NOMO-1 (cell line): ENCODE measurements at regions not wholly inside any gene's neighbourhood (a gene's known extent, or its start where the extent isn't known, plus 50 kb on each side); places are given as distances from the start of the nearest gene placed in this dataset.
A peak's percentile ranks its signal among the peaks of the same experiment; 100 is the strongest.
"Not testable (repeated sequence)": the region's sequence is repeated elsewhere in the genome, so short reads cannot be mapped to it uniquely, and the experiment has no call there.

Experiments used
- DNase-seq, 2 experiments: peaks; one replicate each; lab custom pipeline; 2025; ENCODE audit not compliant: unreplicated experiment in 2 of 2; lab: John Stamatoyannopoulos, UW

DNA sequence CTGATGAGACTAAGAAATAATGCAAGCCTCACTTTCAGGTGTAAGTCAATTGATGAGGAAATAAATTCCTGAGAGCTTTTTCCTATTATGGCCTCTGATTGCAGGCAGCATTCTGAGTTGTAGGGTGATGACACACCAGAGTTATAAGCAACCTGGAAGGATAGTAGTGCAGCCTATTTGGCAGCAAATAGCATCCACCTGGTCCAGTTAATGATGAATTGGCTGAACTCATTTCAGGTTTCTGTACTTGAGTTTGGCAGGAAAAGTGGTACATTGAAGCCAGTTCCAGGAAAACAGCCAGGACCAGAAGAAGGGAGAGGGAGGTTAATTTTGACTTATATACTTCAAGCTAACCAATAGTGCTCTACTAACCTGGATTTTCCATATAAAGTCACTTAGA, 316.8 kb downstream of the NAF1 start:
- no peak for DNase-seq

DNA sequence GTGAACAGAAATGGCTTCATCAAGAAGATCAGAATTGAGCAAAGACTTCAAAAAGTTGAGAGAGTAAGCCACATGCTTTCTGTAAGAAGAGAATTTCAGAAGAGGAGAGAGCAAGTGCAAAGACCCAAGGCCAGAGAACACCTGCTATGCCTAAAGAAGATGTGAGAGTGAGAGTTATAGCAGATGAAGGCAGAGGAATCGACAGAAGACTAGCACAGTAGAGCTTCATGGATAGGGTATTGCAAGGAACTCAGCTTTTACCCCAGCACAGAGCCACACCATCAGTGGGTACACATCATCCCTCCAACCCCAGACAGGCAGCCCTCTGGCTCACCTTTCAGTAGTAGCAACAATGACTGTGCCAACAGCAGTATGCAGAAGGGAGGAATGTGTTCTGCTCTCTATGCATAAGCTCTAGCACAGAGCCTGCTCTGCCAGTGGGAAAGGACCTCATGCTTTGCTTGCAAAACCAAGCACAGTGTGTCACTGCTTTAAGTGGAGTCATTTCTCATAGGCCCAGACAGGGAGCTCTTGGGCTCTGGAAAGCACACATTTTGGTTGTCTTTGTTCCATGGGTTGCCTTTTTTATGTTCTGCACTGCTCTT, 318.6 kb downstream of the NAF1 start:
- no peak for DNase-seq

DNA sequence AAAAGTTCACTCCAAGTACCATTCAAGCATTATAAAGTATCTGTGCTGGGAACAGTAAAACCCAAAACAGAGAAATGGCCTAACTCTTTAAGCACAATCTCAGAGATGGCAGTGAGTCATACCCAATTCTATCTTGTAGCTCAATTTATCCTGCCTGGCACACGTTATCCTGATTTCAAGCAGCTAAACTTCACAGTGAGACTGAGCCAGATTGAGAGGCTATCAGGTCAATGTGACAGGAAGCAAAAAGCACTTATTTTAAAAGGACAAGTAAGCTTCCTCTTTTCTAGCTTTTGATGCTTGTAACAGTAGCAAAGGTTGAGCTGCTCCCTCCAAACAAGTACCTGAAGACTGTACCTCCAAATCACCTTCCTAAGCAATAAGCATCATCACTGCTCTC, 324.9 kb downstream of the NAF1 start:
- DNase-seq: peak; percentile 27 to 80

DNA sequence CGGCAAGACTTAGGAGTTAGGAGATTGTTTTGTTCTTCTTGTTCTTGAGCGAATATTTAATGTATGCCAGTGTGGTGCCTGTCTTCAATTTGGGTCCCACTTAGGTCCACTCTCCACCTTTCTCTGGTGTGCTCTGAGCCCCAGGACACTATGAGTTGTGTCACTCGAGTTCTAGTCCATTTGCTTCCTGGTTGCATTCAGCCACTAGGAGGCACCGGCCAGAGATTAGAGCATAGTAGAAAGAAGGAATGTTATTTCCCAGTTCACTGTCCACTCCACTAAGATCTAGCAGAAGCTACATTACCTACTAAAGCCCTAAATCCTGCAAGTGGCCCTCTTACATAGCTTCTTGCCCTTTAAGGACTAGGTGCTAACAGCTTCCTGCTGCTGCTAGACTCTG, 326.9 kb downstream of the NAF1 start:
- DNase-seq: no peak

DNA sequence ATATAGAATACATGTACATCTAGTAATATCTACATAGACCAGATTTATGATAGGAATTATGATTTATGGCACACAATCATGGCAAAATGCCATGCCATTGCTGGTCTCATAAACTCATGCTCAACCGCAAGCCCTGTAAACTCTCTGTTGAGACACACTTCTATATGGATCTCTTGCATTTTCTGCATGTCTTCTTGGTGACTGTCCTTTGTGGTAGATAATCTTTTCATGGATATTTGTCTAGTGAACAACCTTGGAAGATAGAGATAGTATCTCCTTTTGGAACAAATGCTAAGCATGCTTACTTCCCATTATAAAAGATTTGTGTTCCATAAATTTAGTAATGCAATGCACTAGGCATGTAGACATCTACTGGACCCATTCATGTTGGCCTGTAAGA, 328.0 kb downstream of the NAF1 start:
- DNase-seq: no peak

DNA sequence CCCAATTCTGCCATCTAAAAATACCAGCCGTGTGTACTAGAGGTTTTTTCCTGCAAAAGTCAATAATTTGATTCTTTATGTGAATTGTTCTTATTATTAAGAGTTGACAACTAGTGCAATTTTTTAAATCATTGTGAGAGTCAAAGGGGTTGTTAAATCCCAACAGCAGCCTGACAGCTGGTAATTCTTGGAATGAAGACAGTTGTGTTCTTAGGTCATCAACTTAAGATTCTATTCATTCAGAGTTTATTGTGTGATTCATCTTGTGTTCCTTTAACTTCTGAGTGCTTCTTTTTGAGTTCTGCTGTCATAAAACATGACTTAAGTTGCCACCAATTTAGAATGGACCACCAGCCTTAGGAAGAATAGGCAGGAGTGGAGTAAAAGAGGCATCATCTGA, 329.0 kb downstream of the NAF1 start:
- DNase-seq: no peak

DNA sequence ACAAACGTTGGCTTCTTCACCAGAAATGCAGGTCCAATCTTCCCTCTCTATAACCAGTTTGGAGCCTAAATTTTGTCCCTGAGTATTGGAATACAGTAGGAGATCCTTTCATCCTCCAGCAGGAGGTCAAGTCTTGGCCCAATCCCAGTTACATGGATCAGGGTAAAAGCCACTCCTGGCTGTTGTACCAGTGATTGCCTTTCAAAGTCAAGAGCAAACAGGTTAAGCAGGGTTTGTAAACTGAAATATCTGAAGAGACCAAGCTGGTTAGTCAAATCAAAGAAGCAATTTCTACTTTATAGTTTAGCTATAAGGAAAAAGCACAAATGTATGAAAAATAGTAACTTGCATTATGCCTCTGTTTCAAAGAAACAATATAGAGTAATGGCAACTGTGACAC, 329.4 kb downstream of the NAF1 start:
- DNase-seq: no peak

DNA sequence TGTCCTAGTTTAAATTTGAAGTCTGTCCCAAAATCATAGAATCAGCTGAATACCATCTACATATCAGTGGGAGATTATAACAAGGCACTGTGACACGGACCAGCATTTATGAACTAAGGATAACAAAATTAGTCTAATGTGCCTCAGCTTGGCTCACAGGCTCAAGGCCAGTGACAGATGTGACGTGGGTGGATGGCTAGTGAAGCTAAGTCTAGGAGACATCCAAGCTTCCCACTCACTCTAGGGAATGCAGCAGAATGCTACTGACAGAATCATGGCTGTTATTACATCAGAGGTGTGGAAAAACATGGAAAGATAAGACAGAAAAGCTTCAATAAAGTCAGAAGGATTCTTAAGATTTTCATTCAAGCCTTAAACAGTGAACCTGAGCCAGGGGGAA, 329.9 kb downstream of the NAF1 start:
- no peak for DNase-seq

DNA sequence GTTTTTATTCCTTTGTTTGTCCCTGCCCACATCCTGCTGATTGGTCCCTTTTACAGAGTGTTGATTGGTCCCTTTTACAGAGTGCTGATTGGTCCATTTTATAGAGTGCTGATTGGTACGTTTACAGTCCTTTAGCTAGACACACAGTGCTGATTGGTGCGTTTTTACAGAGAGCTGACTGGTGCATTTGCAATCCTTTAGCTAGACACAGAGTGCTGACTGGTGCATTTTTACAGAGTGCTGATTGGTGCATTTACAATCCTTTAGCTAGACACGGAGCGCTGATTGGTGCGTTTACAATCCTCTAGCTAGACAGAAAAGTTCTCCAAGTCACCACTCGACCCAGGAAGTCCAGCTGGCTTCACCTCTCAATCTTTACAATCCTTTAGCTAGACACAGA, 330.4 kb downstream of the NAF1 start:
- DNase-seq: not testable (repeated sequence)

DNA sequence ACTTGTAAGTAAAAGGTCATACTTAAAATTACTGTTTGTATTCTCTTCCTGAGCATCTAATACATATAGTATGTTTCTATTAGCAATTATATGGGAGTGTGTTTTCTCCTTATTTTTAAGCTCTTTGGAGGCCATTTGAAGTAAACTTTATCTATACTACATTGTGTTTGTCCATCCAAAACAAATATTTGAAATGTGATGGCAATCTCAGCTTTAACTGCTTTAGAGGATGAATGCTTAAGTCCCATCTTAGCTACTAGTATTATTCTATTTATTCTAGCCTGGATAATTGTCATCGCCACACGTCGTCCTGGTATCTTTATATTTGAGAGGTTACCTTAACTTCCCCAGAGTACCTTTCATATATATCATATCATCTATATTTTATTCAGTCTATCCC, 335.8 kb downstream of the NAF1 start:
- no peak for DNase-seq

DNA sequence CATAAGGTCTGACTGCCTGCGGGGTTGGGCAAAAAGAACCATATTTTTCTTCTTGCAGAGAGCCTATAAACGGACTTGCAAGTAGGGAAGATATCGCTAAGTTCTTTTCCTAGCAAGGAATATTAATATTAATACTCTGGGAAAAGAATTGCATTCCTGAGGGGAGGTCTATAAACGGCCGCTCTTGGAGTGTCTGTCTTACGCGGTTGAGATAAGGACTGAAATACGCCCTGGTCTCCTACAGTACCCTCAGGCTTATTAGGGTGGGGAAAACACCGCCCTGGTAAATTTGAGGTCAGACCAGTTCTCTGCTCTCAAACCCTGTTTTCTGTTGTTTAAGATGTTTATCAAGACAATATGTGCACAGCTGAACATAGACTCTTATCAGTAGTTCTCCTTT, 349.3 kb downstream of the NAF1 start:
- not testable (repeated sequence) for DNase-seq

DNA sequence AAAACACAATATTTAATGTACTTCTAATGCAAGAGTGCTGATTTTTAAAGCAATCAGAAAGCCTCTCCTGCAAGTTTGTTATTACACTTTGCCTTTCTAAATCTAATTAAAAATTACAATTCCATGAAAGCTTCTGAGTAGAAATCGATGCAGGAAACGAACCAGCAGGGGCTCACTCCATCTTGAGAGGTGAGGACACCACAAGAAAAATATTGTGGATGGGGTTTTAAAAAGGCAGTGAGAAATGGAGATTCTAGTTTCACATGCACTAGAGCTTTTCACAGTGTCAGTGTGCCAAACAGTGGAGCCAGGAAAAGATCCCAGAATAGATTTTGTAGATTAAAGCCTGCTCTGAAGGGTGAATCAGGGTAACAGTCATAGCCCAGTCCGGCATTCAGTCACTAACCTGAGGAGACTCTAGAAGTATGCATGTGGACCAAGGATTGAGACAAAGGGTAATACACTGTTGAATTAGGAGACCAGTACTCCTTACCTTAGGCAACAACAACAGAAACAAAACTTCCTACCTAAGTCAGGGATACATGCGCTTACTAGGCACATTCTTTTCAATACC, 362.3 kb downstream of the NAF1 start:
- no peak for DNase-seq

DNA sequence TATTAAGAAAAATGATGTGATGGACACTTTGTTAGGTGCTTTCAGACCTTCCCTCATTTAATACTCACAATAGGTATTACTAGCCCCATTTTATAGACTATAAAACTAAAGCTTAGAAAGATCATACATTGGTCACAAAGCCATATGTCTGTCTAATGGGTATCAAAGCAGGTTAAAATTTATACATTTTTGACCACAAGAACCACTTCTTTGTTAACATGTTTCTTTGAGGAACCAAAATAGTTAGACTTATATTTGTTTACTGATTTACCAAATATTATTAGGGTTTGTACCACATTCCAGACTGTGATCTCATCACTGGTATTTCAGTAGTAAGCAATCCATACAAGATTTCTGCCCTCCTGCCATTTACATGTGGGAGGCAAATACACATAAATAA, 363.3 kb downstream of the NAF1 start:
- DNase-seq: no peak

DNA sequence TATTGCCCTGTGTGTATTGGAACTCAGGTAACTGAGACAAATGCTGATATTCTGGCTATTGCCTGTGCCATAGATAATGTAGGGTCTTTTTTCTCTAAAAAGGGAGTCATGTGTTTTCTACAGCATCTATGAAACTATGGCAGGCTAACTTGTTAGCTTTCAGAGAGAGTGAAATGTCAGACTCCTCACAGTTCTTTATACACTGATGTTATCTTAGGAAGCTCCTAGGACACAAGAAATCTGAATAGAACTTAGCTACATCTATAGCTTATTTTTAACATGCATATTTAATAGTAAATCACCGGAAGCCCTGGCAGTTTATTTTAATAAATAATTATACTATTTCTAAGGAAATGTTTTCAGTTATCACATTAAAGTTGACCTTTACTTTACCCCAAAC, 369.6 kb downstream of the NAF1 start:
- no peak for DNase-seq

DNA sequence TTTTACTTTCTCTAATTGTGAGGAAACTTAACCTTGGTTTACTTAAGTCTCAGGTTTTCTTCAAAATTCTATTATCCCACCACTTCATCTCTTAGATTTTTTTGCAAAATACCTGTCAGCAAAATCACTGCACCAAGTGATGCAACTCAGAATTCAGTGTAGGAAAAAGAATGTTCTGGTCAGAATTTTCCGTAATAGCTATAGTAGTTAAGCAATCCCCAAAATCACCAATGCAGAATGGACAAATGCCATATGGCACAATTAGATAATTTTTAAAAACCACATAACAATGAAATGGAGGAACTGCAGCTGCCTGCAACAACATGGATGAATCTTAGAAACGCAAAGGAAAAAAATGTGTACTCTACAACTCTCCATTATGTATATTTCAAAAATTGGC, 373.1 kb downstream of the NAF1 start:
- DNase-seq: peak in 1 of 2 experiments; percentile 42

DNA sequence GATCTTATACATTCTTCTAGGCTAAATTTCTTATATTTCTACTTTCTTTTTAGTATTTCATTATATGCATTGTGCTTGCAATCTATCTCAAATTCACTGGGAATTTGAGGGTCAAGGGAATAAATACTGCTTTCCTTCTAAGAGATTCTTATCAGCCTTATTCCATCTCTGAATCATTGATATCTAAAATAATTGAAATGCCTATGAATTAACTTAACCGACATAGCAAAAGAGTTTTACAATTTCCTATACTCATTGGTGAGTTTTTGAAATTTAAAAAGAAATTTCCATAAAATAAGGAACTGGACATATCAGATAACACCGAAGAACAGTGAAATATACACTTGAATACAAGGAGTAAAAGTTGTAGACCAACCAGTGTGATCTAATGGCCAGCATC, 373.7 kb downstream of the NAF1 start:
- no peak for DNase-seq

DNA sequence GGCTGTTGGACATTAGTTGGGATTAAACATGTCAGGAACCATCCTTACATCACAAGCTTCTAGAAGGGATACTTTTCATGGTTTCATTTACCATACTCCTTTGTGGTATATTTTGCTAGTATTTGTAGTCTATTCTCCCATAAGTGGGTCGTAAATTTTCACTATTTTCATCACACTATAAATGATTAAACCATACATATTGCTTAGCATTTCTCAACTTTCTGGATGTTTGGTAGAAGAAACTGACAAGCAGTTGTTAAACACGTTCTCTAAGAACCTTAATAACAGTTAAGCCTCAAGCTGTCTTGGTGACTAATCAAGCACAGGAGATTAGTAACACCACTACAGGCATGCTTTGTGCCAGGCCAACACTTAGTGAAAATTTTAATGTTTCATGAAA, 375.5 kb downstream of the NAF1 start:
- DNase-seq: no peak

DNA sequence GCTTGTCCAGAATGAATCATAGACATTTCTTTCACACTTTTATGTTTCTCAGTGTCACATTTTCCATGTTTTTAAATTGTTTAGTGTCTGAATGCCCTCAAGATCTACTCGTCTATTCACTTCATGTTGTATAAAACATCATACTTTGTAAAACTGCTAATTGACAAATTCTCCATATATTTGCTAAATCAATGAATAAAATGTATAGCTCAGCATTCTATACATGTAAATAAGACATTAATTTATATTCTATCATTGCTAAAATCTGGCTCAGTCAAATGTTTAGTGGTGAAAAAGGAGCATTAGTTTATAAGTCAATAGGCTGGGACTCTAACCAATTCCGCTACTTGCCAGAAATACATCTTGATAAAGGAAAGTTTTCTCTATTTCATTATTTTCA, 379.6 kb downstream of the NAF1 start:
- no peak for DNase-seq

DNA sequence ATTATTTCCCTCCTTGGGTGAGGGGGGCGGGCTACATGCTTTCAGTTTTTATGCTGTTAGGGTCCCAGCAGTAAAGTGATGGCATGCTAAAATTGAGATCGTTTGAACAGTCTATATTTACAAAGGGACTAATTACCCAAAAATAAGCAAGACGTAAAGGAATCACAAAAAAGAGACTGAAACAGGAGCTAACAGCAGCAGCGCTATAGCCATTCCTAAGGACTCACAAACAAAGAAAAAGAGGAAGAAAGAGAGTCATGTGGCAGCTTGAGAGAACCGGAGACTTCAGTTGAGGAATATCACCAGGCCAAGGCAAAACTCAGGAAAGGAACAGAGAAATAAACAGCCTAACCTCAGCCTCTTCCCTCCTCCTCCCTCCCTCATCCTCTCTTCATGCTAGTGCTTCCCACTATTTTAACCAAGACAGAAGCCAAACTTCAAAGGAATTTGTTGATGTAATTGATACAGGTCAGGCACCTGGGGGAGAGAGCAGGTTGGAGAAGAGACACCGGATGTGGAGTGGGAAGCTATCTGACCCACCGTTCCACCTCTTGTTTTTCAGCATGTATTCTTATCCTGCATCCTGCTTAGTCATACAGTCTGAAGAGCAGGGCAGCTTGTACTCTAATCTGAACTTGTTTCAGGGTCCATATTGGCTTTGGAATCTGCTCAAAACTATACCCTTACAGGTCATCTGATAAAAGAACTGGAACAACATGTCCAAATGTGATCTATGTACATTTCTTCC, 383.7 kb downstream of the NAF1 start:
- DNase-seq: peak; percentile 1 to 26

DNA sequence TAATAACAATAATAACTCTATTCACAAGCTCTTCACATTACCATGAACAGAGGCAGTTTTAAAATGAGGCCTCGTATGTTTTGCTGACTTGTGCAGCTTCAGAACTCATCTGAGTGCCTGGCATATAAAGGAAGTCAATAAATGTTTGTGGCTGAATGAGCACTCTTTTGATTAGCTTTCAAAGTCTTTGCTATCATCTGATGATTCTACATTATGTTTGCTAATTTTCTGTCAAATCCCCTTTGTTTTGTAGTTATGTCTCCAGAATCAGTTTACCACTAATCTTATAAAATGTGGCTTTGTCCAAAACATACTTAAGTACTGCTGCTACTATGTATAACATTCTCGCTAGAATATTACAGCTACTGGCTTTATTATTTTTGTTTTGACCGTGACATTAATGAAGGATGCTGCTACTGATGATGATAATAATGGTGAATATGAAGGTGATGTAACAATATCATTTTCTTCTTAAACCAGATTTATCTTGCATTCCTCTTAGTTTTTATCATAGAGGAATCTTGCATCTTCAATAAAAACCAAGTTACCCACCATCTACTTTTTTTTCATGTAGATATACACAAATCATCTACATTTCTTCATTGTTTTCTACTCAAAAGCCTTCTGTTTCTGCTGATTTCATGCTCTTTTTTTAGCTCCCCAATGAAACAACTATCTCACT, 384.5 kb downstream of the NAF1 start:
- no peak for DNase-seq

DNA sequence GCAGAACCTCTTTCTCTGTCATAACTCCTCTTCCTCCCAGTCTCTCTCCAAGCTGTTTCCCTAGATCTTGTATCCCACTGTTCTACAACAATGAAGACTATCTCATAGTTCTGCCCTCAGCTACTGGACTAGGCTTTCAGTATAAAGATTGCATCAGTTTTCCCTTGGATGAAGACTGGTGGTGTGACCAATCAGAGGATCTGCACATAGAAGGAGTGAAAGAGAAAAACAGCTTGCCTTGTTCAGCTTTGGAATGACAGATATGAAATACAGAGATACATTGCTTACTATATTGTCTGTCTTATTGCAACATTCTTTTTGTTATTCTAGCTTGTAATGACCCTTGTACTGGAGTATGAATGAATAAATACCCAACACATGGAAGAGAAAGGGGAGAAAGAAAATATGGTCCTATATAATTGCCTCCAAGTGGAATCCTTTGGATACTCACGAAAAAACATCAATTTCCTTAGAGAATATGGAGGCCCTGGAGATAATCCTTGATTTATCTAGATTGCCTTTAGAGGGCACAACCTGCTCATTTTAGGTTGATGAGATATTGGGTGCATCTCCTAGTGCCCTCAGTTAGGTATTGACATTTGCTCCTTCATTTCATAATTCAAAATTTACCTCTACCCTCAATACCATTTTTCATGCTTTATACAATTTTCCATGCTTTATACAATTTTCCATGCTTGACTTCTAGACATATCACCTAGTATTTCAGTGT, 395.8 kb downstream of the NAF1 start:
- no peak for DNase-seq
